IMR-90 (cell line): ENCODE measurements at regions not wholly inside any gene's neighbourhood (a gene's known extent, or its start where the extent isn't known, plus 50 kb on each side); places are given as distances from the start of the nearest gene placed in this dataset.

ENCODE experiments used
- ATAC-seq: fragments of 200-7000 bp; cut with Tn5 transposase; 2 replicates; pipeline ENCODE4 v1.9.1; 2020; ENCODE audit warnings: low read depth, mild to moderate bottlenecking, moderate library complexity
- BruUV-seq: library from RNA; stranded (reverse); fragments of 400-500 nt; replicated peaks from 2 replicates; lab custom pipeline; 2021; lab: Mats Ljungman, UMichigan
- CTCF ChIA-PET: fragments of 300-600 bp; formaldehyde crosslinking; extraction: SDS; loops from one replicate; lab custom pipeline; 2021; ENCODE audit warnings: antibody characterized with exemption; lab: Yijun Ruan, JAX
- POLR2A ChIA-PET: fragments of 300-600 bp; sonication (Branson Sonifier 250); formaldehyde crosslinking; loops from one replicate; lab custom pipeline; 2022; ENCODE audit warnings: antibody characterized with exemption; ENCODE audit not compliant: unreplicated experiment; lab: Charles Lee
- DNase-seq: peaks from one replicate; pipeline ENCODE4 v3.0.0; 2013
- H2AFZ ChIP-seq: replicated peaks from 2 replicates; pipeline ENCODE3; 2013; ENCODE audit warnings: low read length, mild to moderate bottlenecking; ENCODE audit not compliant: poor library complexity
- H2AK5ac ChIP-seq: 2 replicates; pipeline ENCODE4 v1.6.1; 2013; ENCODE audit warnings: low read depth, low read length, inconsistent platforms
- H2AK9ac ChIP-seq: replicated peaks from 2 replicates; pipeline ENCODE3; 2013; ENCODE audit warnings: mild to moderate bottlenecking, low read depth, low read length, moderate library complexity; ENCODE audit not compliant: poor library complexity
- H2BK120ac ChIP-seq: 2 replicates; pipeline ENCODE4 v1.6.1; 2013; ENCODE audit warnings: low read depth, low read length, inconsistent platforms
- H2BK15ac ChIP-seq: 3 replicates; pipeline ENCODE4 v1.6.1; 2013; ENCODE audit warnings: low read depth, low read length, inconsistent platforms
- H2BK20ac ChIP-seq: 2 replicates; pipeline ENCODE4 v1.6.1; 2013; ENCODE audit warnings: low read depth, mild to moderate bottlenecking, inconsistent platforms, low read length, moderate library complexity
- H2BK5ac ChIP-seq: 2 replicates; pipeline ENCODE4 v1.6.1; 2013; ENCODE audit warnings: mild to moderate bottlenecking, low read depth, low read length, inconsistent platforms; ENCODE audit not compliant: poor library complexity, severe bottlenecking
- H3K14ac ChIP-seq: replicated peaks from 2 replicates; pipeline ENCODE4 v1.6.1; 2013; ENCODE audit warnings: low read depth, low read length, inconsistent platforms
- H3K18ac ChIP-seq: 2 replicates; pipeline ENCODE4 v1.6.1; 2013; ENCODE audit warnings: low read depth, low read length, control low read depth
- H3K23ac ChIP-seq: 2 replicates; pipeline ENCODE4 v1.6.1; 2013; ENCODE audit warnings: low read depth, low read length, inconsistent platforms
- H3K27ac ChIP-seq: 2 replicates; pipeline ENCODE4 v1.5.1; 2013; ENCODE audit warnings: mild to moderate bottlenecking, control low read depth, low read length; ENCODE audit not compliant: insufficient read depth
- H3K27me3 ChIP-seq: 2 replicates; pipeline ENCODE4 v1.6.1; 2013; ENCODE audit warnings: low read length; ENCODE audit not compliant: control insufficient read depth, insufficient read depth
- H3K36me3 ChIP-seq: 2 replicates; pipeline ENCODE4 v1.6.1; 2013; ENCODE audit warnings: low read length, mixed read lengths; ENCODE audit not compliant: control insufficient read depth, insufficient read depth
- H3K4ac ChIP-seq: 2 replicates; pipeline ENCODE4 v1.6.1; 2013; ENCODE audit warnings: low read depth, low read length, inconsistent platforms
- H3K4me1 ChIP-seq: 2 replicates; pipeline ENCODE4 v1.6.1; 2013; ENCODE audit warnings: low read length, mixed read lengths; ENCODE audit not compliant: control insufficient read depth, insufficient read depth
- H3K4me2 ChIP-seq: 2 replicates; pipeline ENCODE4 v1.6.1; 2013; ENCODE audit warnings: low read depth, mild to moderate bottlenecking, control low read depth, low read length, moderate library complexity
- H3K4me3 ChIP-seq: 2 replicates; pipeline ENCODE4 v1.5.1; 2013; ENCODE audit warnings: low read depth, mild to moderate bottlenecking, control low read depth, low read length, moderate library complexity; ENCODE audit not compliant: insufficient read depth
- H3K56ac ChIP-seq: 2 replicates; pipeline ENCODE4 v1.6.1; 2013; ENCODE audit warnings: low read length, inconsistent platforms; ENCODE audit not compliant: insufficient read depth; ENCODE audit errors: extremely low read depth
- H3K79me1 ChIP-seq, 2 experiments: 2 replicates each; pipeline ENCODE4 v1.6.1; 2013; ENCODE audit warnings: low read length in 2 of 2, inconsistent platforms in 1 of 2, low read depth in 1 of 2
- H3K9ac ChIP-seq: 2 replicates; pipeline ENCODE4 v1.6.1; 2013; ENCODE audit warnings: low read depth, low read length, control low read depth
- H3K9me1 ChIP-seq: 2 replicates; pipeline ENCODE4 v1.6.1; 2013; ENCODE audit warnings: low read length, inconsistent platforms; ENCODE audit not compliant: insufficient read depth
- H3K9me3 ChIP-seq: 2 replicates; pipeline ENCODE4 v1.6.1; 2013; ENCODE audit warnings: low read length; ENCODE audit not compliant: control insufficient read depth, insufficient read depth
- H4K20me1 ChIP-seq: 2 replicates; pipeline ENCODE4 v1.6.1; 2013; ENCODE audit warnings: low read length, inconsistent platforms; ENCODE audit not compliant: insufficient read depth
- H4K5ac ChIP-seq: 2 replicates; pipeline ENCODE4 v1.6.1; 2013; ENCODE audit warnings: mild to moderate bottlenecking, low read depth, low read length, control low read depth
- H4K8ac ChIP-seq, 2 experiments: 2 replicates each; pipeline ENCODE4 v1.6.1; 2013; ENCODE audit warnings: low read depth in 2 of 2, low read length in 2 of 2, control low read depth in 1 of 2, inconsistent platforms in 1 of 2
- H4K91ac ChIP-seq: 2 replicates; pipeline ENCODE4 v1.6.1; 2013; ENCODE audit warnings: low read depth, low read length, inconsistent platforms; ENCODE audit not compliant: insufficient read depth
- CEBPB ChIP-seq: IDR thresholded peaks from 2 replicates; pipeline ENCODE4 v1.6.1; 2012; ENCODE audit warnings: low read depth, low read length, improper control_type of control experiment
- CHD1 ChIP-seq: IDR thresholded peaks from 2 replicates; pipeline ENCODE4 v1.6.1; 2012; ENCODE audit warnings: low read depth, low read length, improper control_type of control experiment
- FOS ChIP-seq: fragments of 150-350 bp; IDR thresholded peaks from 2 replicates; pipeline ENCODE4 v1.6.1; 2016; ENCODE audit warnings: low read depth, low read length
- MAFK ChIP-seq: IDR thresholded peaks from 2 replicates; pipeline ENCODE4 v1.6.1; 2012; ENCODE audit warnings: low read depth, low read length, improper control_type of control experiment
- MAZ ChIP-seq: IDR thresholded peaks from 2 replicates; pipeline ENCODE4 v1.6.1; 2012; ENCODE audit warnings: low read depth, mild to moderate bottlenecking, low read length, improper control_type of control experiment, moderate library complexity, borderline replicate concordance
- MXI1 ChIP-seq: IDR thresholded peaks from 2 replicates; pipeline ENCODE4 v1.6.1; 2012; ENCODE audit warnings: low read depth, mild to moderate bottlenecking, low read length, moderate library complexity, borderline replicate concordance
- NFE2L2 ChIP-seq: fragments of 150-350 bp; IDR thresholded peaks from 2 replicates; pipeline ENCODE4 v1.6.1; 2016; ENCODE audit warnings: low read depth, mild to moderate bottlenecking, low read length
- POLR2A ChIP-seq: IDR thresholded peaks from 2 replicates; pipeline ENCODE4 v1.6.1; 2012; ENCODE audit warnings: mild to moderate bottlenecking, low read depth, low read length
- RCOR1 ChIP-seq: IDR thresholded peaks from 2 replicates; pipeline ENCODE4 v1.6.1; 2012; ENCODE audit warnings: mild to moderate bottlenecking, low read length, improper control_type of control experiment; ENCODE audit not compliant: insufficient replicate concordance
- RFX5 ChIP-seq: IDR thresholded peaks from 2 replicates; pipeline ENCODE4 v1.8.0; 2012; ENCODE audit warnings: low read depth, mild to moderate bottlenecking, low read length, moderate library complexity
- dilution Hi-C: fragments of 300-500 bp; cut with HindIII; formaldehyde crosslinking; loops from one replicate; pipeline ENCODE4 v1.14.3; 2018; ENCODE audit warnings: low sequenced_read_pairs; ENCODE audit not compliant: unreplicated experiment
- in situ Hi-C: fragments of 300-500 bp; cut with MboI; formaldehyde crosslinking; loops from 3 replicates; pipeline ENCODE4 v1.14.3; 2019; ENCODE audit warnings: low sequenced_read_pairs, inconsistent platforms, mixed read lengths
- intact Hi-C: fragments of 100-400 bp; cut with micrococcal nuclease; formaldehyde crosslinking; loops from 2 replicates; pipeline ENCODE4 v1.10.0; 2022
- TF ChIP-seq, protein P1 (sequence below): conservative IDR thresholded peaks from 2 replicates; pipeline ENCODE4 v1.5.1; 2012; ENCODE audit warnings: mild to moderate bottlenecking, low read depth, low read length, improper control_type of control experiment
- TF ChIP-seq, protein P2 (sequence below): fragments of 150-350 bp; IDR thresholded peaks from 2 replicates; pipeline ENCODE4 v1.6.1; 2017; ENCODE audit warnings: mild to moderate bottlenecking, antibody characterized with exemption, low read length, low read depth

DNA sequence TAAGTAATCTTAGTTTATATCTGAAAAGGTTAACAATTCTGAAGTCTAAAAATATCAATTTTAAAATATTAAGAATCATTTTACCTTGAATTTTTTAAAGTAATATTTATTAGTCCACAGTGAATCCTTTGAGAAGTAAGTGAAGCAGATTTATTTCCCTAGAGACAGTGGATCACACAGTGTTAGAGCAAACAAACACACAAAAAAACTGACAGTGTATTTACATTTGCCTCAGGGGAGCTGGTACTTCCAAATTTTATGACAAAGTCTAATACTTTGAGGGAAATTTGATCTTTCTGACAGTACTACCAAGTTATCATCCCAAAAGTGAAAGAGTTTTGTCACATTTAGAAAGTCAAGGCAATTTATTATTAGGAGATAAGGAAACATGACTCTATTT lies 1750.6 kb upstream of the CDH9 start:
- no peak overlapping the region for H3K18ac ChIP-seq
- in situ Hi-C loops: no loop called here
- H3K4me3 ChIP-seq: no peak overlapping the region
- no peak overlapping the region for H3K9ac ChIP-seq
- no peak overlapping the region for H2AK9ac ChIP-seq
- no peak for TF ChIP-seq NFE2L2
- no peak for TF ChIP-seq CHD1
- TF ChIP-seq RFX5: no peak
- TF ChIP-seq FOS: no peak
- TF ChIP-seq, protein P1, sequence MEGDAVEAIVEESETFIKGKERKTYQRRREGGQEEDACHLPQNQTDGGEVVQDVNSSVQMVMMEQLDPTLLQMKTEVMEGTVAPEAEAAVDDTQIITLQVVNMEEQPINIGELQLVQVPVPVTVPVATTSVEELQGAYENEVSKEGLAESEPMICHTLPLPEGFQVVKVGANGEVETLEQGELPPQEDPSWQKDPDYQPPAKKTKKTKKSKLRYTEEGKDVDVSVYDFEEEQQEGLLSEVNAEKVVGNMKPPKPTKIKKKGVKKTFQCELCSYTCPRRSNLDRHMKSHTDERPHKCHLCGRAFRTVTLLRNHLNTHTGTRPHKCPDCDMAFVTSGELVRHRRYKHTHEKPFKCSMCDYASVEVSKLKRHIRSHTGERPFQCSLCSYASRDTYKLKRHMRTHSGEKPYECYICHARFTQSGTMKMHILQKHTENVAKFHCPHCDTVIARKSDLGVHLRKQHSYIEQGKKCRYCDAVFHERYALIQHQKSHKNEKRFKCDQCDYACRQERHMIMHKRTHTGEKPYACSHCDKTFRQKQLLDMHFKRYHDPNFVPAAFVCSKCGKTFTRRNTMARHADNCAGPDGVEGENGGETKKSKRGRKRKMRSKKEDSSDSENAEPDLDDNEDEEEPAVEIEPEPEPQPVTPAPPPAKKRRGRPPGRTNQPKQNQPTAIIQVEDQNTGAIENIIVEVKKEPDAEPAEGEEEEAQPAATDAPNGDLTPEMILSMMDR: no peak
- TF ChIP-seq RCOR1: no peak
- TF ChIP-seq, protein P2, sequence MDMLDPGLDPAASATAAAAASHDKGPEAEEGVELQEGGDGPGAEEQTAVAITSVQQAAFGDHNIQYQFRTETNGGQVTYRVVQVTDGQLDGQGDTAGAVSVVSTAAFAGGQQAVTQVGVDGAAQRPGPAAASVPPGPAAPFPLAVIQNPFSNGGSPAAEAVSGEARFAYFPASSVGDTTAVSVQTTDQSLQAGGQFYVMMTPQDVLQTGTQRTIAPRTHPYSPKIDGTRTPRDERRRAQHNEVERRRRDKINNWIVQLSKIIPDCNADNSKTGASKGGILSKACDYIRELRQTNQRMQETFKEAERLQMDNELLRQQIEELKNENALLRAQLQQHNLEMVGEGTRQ: no peak
- TF ChIP-seq POLR2A: no peak
- TF ChIP-seq MAFK: no peak
- TF ChIP-seq MAZ: no peak
- TF ChIP-seq MXI1: no peak
- no peak for TF ChIP-seq CEBPB
- no peaks in the 10 kb centered on the region for H3K9me1 ChIP-seq
- no peak overlapping the region for H4K5ac ChIP-seq
- no peak overlapping the region for H4K8ac ChIP-seq
- no peaks in the 10 kb centered on the region for H3K4me1 ChIP-seq
- H3K56ac ChIP-seq: no peak overlapping the region
- H3K14ac ChIP-seq: no peak overlapping the region
- no TSS peak for BruUV-seq
- no peaks in the 10 kb centered on the region for H3K36me3 ChIP-seq
- ATAC-seq (no peak), DNase-seq (no peak)
- no peaks in the 10 kb centered on the region for H3K79me1 ChIP-seq
- H4K20me1 ChIP-seq: no peaks in the 10 kb centered on the region
- H2AK5ac ChIP-seq: no peak overlapping the region
- H2BK20ac ChIP-seq: no peak overlapping the region
- H3K9me3 ChIP-seq: peaks cover 3% of the 10 kb centered on the region; the same call in 1 of the 2 replicates
- H2BK15ac ChIP-seq: no peak overlapping the region
- H3K27ac ChIP-seq: no peak overlapping the region
- no peak overlapping the region for H3K4ac ChIP-seq
- no peak overlapping the region for H3K4me2 ChIP-seq
- H3K23ac ChIP-seq: no peak overlapping the region
- ChIA-PET CTCF (no interaction called here), POLR2A (no interaction called here)
- dilution Hi-C loops: no loop called here
- intact Hi-C loops: no loop called here
- no peak overlapping the region for H2AFZ ChIP-seq
- no peaks in the 10 kb centered on the region for H3K27me3 ChIP-seq
- H2BK120ac ChIP-seq: no peak overlapping the region
- H2BK5ac ChIP-seq: no peak overlapping the region
- no peak overlapping the region for H4K91ac ChIP-seq
